Gastroesophageal sphincter (tissue), 4 donors: ENCODE measurements at regions not wholly inside any gene's neighbourhood (a gene's known extent, or its start where the extent isn't known, plus 50 kb on each side); places are given as distances from the start of the nearest gene placed in this dataset.

ENCODE experiments used
- ATAC-seq: fragments of 150-250 bp; one replicate; pipeline ENCODE4 v1.9.1; 2016; ENCODE audit warnings: mild to moderate bottlenecking, moderate library complexity
- H3K27ac ChIP-seq, 4 donors: fragments of 200-600 bp; sonication (generic) in 3 of 4; 1 replicate in 3 of 4; 2 replicates in 1 of 4; pipeline ENCODE4 v1.5.1; 2016 to 2019
- H3K27me3 ChIP-seq: fragments of 200-600 bp; sonication (generic); one replicate; pipeline ENCODE4 v1.5.1; 2019
- H3K36me3 ChIP-seq, 2 donors: fragments of 200-600 bp; sonication (generic); one replicate each; pipeline ENCODE4 v1.5.1; 2019; ENCODE audit warnings: control low read depth in 1 of 2
- H3K4me1 ChIP-seq, 3 donors: fragments of 200-600 bp; sonication (generic); 1 replicate in 2 of 3; 2 replicates in 1 of 3; pipeline ENCODE4 v1.5.1; 2016 to 2019; ENCODE audit warnings: control low read depth in 2 of 3
- H3K4me3 ChIP-seq, 2 donors: fragments of 200-600 bp; sonication (generic); one replicate each; pipeline ENCODE4 v1.5.1; 2019; ENCODE audit warnings: mild to moderate bottlenecking in 1 of 2, moderate library complexity in 1 of 2
- H3K9me3 ChIP-seq, 3 donors: fragments of 200-600 bp; sonication (generic); one replicate each; pipeline ENCODE4 v1.5.1; 2017 to 2019; ENCODE audit warnings: control low read depth in 2 of 3
- EP300 ChIP-seq: sonication (generic); formaldehyde crosslinking; IDR thresholded peaks from one replicate; pipeline ENCODE4 v1.6.1; 2017; ENCODE audit warnings: antibody characterized with exemption, mild to moderate bottlenecking
- POLR2A ChIP-seq, 2 donors: fragments of 450-650 bp; IDR thresholded peaks; one replicate each; pipeline ENCODE4 v1.6.1; 2017; ENCODE audit warnings: antibody characterized with exemption in 2 of 2, mild to moderate bottlenecking in 2 of 2, moderate library complexity in 1 of 2
- POLR2AphosphoS5 ChIP-seq: sonication (generic); formaldehyde crosslinking; IDR thresholded peaks from one replicate; pipeline ENCODE4 v1.6.1; 2017; ENCODE audit warnings: antibody characterized with exemption
- WGBS, 2 donors: methylation state at CpG; one replicate each; pipeline ENCODE4 v1.1.5; 2018; ENCODE audit warnings: low coverage in 1 of 2; 5-methylcytosine and 5-hydroxymethylcytosine counted together
- TF ChIP-seq, protein P1 (sequence below), 4 experiments: fragments of 200-600 bp in 2 of 4; fragments of 450-650 bp in 2 of 4; sonication (generic) in 1 of 4; IDR thresholded peaks; one replicate each; pipeline ENCODE4 v1.5.1; 2017 to 2019; ENCODE audit warnings: antibody characterized with exemption in 4 of 4, mild to moderate bottlenecking in 2 of 4, moderate library complexity in 2 of 4

DNA sequence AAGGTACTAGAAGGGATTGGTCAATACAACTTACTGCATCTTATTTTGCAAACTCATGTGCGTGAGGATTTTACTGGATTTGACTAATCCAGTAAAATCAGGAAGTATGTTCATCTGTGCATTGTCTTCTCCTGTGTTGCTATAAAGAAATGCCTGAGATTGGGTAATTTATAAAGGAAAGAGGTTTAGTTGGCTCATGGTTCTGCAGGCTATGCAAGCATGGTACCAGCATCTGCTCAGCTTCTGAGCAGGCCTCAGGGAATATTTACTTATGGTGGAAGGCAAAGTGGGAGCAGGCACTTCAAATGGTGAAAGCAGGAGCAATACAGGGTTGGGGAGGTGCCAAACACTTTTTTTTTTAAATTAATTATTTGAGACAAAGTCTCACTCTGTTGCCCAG lies 2199.5 kb upstream of the WWC1 start:
- Histone ChIP-seq H3K36me3 (no peaks in the 10 kb centered on the region), H3K4me1 (no peaks in the 10 kb centered on the region), H3K9me3 (no peaks in the 10 kb centered on the region), H3K4me3 (no peak overlapping the region), H3K27me3 (no peaks in the 10 kb centered on the region), H3K27ac (no peak overlapping the region)
- TF ChIP-seq POLR2A (IDR thresholded peaks at IDR 0.05) (no peak), POLR2AphosphoS5 (no peak), EP300 (no peak)
- TF ChIP-seq, protein P1, sequence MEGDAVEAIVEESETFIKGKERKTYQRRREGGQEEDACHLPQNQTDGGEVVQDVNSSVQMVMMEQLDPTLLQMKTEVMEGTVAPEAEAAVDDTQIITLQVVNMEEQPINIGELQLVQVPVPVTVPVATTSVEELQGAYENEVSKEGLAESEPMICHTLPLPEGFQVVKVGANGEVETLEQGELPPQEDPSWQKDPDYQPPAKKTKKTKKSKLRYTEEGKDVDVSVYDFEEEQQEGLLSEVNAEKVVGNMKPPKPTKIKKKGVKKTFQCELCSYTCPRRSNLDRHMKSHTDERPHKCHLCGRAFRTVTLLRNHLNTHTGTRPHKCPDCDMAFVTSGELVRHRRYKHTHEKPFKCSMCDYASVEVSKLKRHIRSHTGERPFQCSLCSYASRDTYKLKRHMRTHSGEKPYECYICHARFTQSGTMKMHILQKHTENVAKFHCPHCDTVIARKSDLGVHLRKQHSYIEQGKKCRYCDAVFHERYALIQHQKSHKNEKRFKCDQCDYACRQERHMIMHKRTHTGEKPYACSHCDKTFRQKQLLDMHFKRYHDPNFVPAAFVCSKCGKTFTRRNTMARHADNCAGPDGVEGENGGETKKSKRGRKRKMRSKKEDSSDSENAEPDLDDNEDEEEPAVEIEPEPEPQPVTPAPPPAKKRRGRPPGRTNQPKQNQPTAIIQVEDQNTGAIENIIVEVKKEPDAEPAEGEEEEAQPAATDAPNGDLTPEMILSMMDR (IDR thresholded peaks at IDR 0.05) = no peak
- no peak for ATAC-seq
- 67 to 73% methylated on average over 1 of the region's 1 CpG for WGBS, 2 donors

DNA sequence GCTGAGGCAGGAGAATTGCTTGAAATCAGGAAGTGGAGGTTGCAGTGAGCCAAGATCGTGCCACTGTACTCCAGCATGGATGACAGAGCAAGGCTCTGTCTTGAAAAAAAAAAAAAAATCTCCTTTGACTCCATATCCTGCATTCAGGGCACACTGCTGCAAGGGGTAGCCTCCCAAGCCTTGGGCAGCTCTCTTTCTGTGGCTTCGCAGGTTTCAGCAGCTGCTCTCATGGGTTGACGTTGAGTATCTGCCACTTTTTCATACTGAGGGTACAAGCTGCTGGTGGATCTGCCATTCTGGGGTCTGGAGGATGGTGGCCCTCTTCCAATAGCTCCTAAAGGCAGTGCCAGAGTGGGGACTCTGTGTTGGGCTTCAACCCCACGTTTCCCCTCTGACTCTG lies 2198.1 kb upstream of the WWC1 start:
- Histone ChIP-seq H3K4me1 (no peaks in the 10 kb centered on the region), H3K27me3 (no peaks in the 10 kb centered on the region), H3K4me3 (no peak overlapping the region), H3K9me3 (no peaks in the 10 kb centered on the region), H3K36me3 (no peaks in the 10 kb centered on the region), H3K27ac (no peak overlapping the region)
- TF ChIP-seq POLR2A (IDR thresholded peaks at IDR 0.05) (no peak), POLR2AphosphoS5 (no peak), EP300 (no peak)
- TF ChIP-seq, protein P1 (IDR thresholded peaks at IDR 0.05) = no peak
- WGBS, 2 donors = 90 to 91% methylated on average over 3 of the region's 4 CpGs
- no peak for ATAC-seq

DNA sequence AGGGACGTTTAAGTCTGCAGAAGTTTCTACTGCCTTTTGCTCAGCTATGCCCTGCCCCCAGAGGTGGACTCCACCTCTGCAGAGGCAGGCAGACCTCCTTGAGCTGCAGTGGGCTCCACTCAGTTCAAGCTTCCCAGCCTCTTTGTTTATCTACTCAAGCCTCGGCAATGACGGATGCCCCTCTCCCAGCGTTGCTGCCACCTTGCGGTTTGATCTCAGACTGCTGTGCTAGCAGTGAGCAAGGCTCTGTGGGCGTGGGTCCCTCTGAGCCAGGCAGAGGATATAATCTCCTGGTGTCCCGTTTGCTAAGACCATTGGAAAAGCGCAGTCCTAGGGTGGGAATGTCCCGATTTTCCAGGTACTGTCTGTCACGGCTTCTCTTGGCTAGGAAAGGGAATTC lies 2188.5 kb upstream of the WWC1 start:
- WGBS, 2 donors = no CpG with 5 or more reads among the region's 10 CpGs
- no peak for TF ChIP-seq POLR2AphosphoS5
- no peak for TF ChIP-seq POLR2A (IDR thresholded peaks at IDR 0.05)
- no peak for TF ChIP-seq EP300
- TF ChIP-seq, protein P1 (IDR thresholded peaks at IDR 0.05) = no peak

DNA sequence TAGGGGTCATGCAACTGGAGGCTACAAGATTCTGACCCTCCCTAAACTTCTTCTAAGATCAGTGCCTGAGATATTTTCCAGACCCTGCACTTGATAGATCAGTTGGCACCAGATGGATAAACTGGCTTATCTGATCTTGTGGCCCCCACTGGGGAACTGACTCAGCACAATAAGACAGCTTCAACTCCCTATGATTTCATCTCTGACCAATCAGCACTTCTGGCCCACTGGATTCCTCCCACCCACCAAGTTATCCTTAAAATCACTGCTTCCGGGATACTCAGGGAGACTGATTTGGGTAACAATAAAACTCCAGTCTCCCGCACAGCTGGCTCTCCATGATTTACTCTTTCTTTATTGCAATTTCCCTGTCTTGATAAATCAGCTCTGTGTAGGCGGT lies 2180.4 kb upstream of the WWC1 start:
- TF ChIP-seq, protein P1 (IDR thresholded peaks at IDR 0.05) = no peak
- no peak for TF ChIP-seq POLR2A (IDR thresholded peaks at IDR 0.05)
- no peak for TF ChIP-seq POLR2AphosphoS5
- no peak for TF ChIP-seq EP300
- Histone ChIP-seq H3K9me3 (no peaks in the 10 kb centered on the region), H3K4me3 (no peak overlapping the region), H3K27ac (no peak overlapping the region), H3K27me3 (no peaks in the 10 kb centered on the region), H3K36me3 (no peaks in the 10 kb centered on the region), H3K4me1 (no peaks in the 10 kb centered on the region)
- 66 to 75% methylated on average over 3 of the region's 3 CpGs for WGBS, 2 donors
- ATAC-seq = no peak

More for the DNA sequence above, 2188.5 kb upstream of the WWC1 start:
- no peak for ATAC-seq
- H3K4me1 ChIP-seq = no peaks in the 10 kb centered on the region
- H3K9me3 ChIP-seq = peaks cover 0 to 19% (median 0%) of the 10 kb centered on the region in 3 donors
- no peak overlapping the region for H3K27ac ChIP-seq
- H3K27me3 ChIP-seq = no peaks in the 10 kb centered on the region
- H3K4me3 ChIP-seq = no peak overlapping the region
- no peaks in the 10 kb centered on the region for H3K36me3 ChIP-seq

DNA sequence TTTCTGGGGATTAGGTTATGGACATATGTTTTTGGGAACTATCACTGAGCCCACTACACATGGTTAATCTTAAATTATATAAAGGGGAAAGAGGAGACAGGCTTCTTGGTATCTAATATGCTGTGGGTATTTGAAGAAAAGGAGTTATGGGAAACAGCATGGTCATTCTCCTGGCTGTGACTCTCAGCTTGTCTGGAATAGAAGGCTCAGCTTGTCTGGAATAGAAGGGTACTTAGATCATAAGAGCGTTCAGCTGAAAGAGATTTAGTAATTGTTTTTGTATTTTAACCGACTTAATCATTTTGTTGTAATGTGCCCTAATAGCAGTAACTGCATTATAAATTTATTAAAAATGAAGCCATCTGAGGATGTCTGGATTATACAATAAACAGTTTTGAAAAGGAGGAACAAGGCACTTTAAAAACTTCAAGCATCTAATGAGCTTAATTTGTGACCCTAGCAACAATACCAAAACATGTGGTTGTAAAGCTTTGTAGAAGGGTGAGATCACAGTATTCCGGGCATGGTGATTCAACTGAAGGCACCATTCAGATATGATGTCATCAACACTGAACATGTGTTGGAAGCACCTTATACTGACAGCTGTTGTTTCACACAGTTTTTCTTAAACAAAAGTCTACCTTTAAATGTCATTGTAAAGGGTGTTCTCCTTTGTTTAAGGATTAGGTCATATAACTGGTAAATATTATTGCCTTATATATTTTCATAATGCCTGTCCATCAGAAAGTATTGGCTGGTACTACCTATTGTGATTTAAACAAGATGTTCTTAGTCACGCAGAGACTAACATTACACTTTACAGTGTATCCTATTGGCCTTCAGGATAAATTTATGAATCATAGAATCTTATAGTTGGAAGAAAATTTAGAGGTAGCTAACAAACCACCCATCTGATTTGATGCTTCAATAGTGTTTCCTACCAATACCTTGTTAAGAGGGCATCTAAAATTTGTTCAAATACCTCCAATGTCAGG lies 2174.1 kb upstream of the WWC1 start:
- TF ChIP-seq POLR2AphosphoS5 = no peak
- TF ChIP-seq POLR2A (IDR thresholded peaks at IDR 0.05) = no peak
- TF ChIP-seq, protein P1 (IDR thresholded peaks at IDR 0.05) = no peak
- TF ChIP-seq EP300 = no peak
- no peak overlapping the region for H3K4me3 ChIP-seq
- 22 to 47% methylated on average over 4 of the region's 4 CpGs for WGBS, 2 donors
- ATAC-seq = no peak
- no peak overlapping the region for H3K27ac ChIP-seq
- no peaks in the 10 kb centered on the region for H3K9me3 ChIP-seq
- no peaks in the 10 kb centered on the region for H3K4me1 ChIP-seq
- no peaks in the 10 kb centered on the region for H3K27me3 ChIP-seq
- no peaks in the 10 kb centered on the region for H3K36me3 ChIP-seq
